ENCODE measurements at regions not wholly inside any gene's neighbourhood (a gene's known extent, or its start where the extent isn't known, plus 50 kb on each side); places are given as distances from the start of the nearest gene placed in this dataset.

DNA sequence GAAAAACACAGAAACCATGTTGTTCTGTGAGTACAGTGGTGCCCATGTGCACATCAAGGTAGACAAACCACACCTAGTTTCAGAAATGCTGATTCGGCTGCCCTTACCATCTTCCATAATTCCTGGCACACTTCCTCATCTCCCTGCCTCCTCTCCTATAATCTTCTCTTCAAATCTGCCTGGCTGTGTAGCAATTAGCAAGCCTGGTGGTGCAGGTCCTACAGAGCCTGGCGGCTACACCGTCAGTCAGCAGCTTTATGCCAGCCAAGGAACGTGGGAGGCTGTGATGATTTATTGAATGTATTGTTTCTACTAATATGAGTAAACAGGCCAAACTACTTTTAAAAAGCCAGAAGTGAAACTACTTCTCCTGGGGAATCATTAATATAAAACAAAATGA, 106.8 kb downstream of the SEMA6D start:
- Mint-ChIP-seq H3K27me3 (peaks cover 7 to 16% of the 10 kb centered on the region in 2 donors), H3K36me3 (no peaks in the 10 kb centered on the region), H3K27ac (no peak overlapping the region), H3K9me3 (peaks cover 6% of the 10 kb centered on the region), H3K4me3 (no peak overlapping the region), H3K4me1 (ENCODE audit: low read depth in 2 of 2) (no peaks in the 10 kb centered on the region)
- DNase-seq (ENCODE audit: low spot score) (no peak), ATAC-seq (no peak)

DNA sequence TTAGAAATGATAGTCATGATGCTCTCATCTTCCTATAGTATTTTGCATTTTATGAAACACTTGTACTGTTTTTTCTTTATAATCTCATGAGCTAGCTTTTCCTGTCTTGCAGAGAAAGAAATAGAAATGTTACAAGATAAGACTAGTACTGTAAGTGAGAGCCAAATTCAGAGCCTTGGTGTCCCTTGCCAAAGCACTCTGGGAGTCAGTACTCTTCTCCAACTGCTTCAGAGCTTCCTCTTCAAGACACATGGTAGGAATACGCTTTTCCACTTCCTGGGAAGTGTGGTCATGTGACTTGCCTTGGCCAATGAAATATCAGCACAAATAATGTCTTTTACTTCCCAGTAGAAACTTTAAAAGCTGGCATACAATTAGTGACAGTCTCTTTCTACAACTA, 112.4 kb downstream of the SEMA6D start:
- DNase-seq (ENCODE audit: low spot score) (no peak), ATAC-seq (no peak)
- Mint-ChIP-seq H3K9me3 (peaks cover 7% of the 10 kb centered on the region), H3K27me3 (peaks cover 12 to 14% of the 10 kb centered on the region in 2 donors), H3K36me3 (no peaks in the 10 kb centered on the region), H3K27ac (no peak overlapping the region), H3K4me3 (no peak overlapping the region), H3K4me1 (ENCODE audit: low read depth in 2 of 2) (no peaks in the 10 kb centered on the region)

DNA sequence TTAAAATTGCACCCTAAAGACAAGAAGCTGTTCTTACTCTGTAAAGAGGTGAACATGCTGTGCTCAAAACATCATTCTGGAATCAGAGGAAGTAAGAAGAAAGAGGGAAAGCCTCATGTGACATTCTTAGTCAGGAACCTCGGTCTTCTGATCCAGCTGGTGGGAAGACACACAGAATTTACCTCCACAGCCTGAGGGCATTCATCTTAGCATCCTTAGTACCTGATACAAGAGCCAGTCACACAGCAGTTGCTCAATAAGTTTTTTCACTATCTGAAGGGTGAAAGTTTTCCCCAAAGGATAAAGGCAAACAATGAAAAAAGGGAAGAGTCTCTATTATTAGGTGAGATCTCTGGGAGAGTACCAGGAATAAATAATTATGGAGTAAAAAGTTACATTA, 116.8 kb downstream of the SEMA6D start:
- Mint-ChIP-seq H3K9me3 (peaks cover 4% of the 10 kb centered on the region), H3K27me3 (peaks cover 7 to 8% of the 10 kb centered on the region in 2 donors), H3K4me3 (no peak overlapping the region), H3K27ac (no peak overlapping the region), H3K4me1 (ENCODE audit: low read depth in 2 of 2) (no peaks in the 10 kb centered on the region), H3K36me3 (no peaks in the 10 kb centered on the region)
- DNase-seq (ENCODE audit: low spot score) = no peak
- no peak for ATAC-seq

DNA sequence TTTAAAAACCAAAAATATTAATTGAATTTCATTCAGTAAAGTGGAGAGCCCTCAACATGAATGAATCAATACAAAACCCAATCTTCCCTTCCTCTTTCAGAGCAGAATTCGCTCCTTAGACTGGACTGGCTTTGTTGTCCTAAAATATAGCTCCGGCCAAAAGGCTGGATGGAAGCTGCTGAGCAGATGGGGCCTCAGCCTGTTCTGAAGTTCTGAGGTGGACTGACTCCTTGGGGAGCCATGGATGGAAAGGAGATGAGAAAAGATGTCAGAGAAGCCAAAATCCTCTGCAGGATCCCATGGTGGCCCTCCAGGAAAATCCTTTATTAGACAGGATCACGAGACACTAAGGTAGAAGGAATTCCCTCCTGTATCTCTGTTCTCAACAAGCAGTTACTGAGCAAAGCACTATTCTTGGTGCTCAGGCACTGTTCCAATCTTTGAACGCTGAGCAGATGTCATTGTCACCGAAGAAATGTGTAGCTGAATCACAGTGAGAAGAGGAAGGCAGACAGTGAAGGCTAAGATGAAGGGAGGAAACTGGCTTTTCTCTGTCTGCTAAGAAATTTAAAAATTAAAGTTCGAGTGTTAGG, 122.0 kb downstream of the SEMA6D start:
- Mint-ChIP-seq H3K4me3 (no peak overlapping the region), H3K27me3 (peaks cover 0 to 2% of the 10 kb centered on the region in 2 donors), H3K27ac (no peak overlapping the region), H3K36me3 (no peaks in the 10 kb centered on the region), H3K4me1 (ENCODE audit: low read depth in 2 of 2) (no peaks in the 10 kb centered on the region), H3K9me3 (no peaks in the 10 kb centered on the region)
- no peak for DNase-seq (ENCODE audit: low spot score)
- ATAC-seq = no peak

DNA sequence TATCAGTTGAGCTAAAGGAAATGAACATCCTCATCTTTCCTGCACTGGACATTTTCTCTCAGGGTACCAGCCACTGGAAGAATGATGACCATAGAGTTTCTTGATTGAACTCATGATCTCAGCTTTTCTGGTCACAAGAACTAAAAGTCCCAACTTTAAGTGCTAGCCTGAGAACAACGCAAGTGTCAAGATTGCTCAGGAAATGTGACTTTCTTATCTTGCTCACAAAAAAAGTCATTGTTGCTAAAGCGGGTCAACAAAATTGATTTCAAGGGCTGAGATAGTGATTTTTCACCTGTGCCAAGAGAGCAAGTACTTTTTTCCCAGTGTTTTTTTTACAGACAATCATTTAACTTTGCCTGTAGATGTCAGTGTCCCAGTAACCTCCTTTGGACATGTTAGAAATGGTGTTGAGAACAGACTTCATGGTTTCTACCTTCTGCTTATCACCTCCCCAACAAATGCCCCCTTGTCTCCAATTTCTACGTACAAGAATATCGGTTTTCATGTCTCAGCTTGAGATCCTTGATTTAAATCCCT, 125.9 kb downstream of the SEMA6D start:
- Mint-ChIP-seq H3K27ac (no peak overlapping the region), H3K4me1 (ENCODE audit: low read depth in 2 of 2) (no peaks in the 10 kb centered on the region), H3K4me3 (no peak overlapping the region), H3K36me3 (no peaks in the 10 kb centered on the region), H3K27me3 (peaks cover 0 to 3% of the 10 kb centered on the region in 2 donors), H3K9me3 (no peaks in the 10 kb centered on the region)
- no peak for ATAC-seq
- DNase-seq (ENCODE audit: low spot score) = no peak

DNA sequence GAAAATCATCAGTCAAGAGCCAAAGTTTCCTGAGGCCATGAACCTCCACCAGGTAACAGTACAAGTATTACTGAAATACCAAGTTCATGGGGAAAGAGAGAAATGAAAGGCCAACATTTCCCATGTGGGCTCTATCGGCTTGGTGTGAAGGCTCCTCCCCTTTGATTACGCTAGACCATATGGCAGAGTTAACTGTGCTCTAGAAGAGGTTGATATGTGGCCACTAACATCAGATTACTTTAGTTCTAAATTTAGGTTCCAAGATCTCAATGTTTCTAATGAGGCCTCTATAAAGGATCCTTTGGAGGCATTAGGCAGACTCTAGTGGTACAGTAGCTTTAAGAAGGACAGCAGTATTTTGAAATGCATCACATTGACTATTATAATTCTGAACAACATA, 127.1 kb downstream of the SEMA6D start:
- no peak overlapping the region for H3K4me3 Mint-ChIP-seq
- H3K36me3 Mint-ChIP-seq = no peaks in the 10 kb centered on the region
- no peaks in the 10 kb centered on the region for H3K9me3 Mint-ChIP-seq
- DNase-seq (ENCODE audit: low spot score) (no peak), ATAC-seq (no peak)
- no peak overlapping the region for H3K27ac Mint-ChIP-seq
- H3K4me1 Mint-ChIP-seq (ENCODE audit: low read depth in 2 of 2) = no peaks in the 10 kb centered on the region
- H3K27me3 Mint-ChIP-seq = peaks cover 0 to 3% of the 10 kb centered on the region in 2 donors

DNA sequence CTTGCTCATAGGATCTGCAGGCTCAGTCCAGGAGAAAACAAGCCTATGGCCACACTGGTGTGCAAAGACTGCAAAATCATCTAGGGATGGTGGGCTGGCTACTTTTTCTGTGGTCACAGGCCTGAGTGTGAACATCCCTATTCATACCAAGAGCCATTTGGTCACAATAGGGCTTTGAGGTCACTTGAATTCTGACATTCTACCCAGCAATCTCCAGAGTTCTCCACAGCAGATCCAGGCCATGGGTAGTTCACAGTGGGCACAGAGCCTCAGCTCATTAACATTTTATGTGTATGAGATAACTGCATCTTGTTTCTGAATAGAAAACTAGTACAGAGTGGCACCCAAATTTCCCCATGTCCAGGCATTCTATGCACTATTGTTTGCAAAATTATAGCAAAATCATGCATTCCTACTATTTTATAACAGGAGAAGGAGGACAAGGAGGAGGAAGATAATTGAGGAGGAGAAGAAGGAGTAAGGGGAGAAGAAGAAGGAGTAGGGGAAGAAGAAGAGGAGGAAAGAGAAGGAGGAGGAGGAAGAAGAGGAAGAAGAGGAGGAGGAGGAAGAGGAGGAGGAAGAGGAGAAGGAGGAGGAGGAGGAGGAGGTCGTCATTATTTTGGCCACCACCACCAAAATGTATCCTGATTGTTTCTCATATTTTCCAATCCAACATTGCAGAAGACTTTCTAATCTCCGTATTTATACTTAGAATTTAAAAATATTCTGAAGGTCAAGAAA, 129.0 kb downstream of the SEMA6D start:
- no peaks in the 10 kb centered on the region for H3K4me1 Mint-ChIP-seq (ENCODE audit: low read depth in 2 of 2)
- DNase-seq (ENCODE audit: low spot score) (no peak), ATAC-seq (no peak)
- H3K9me3 Mint-ChIP-seq = peaks cover 5% of the 10 kb centered on the region
- H3K4me3 Mint-ChIP-seq = no peak overlapping the region
- no peak overlapping the region for H3K27ac Mint-ChIP-seq
- peaks cover 0 to 9% of the 10 kb centered on the region in 2 donors for H3K27me3 Mint-ChIP-seq
- no peaks in the 10 kb centered on the region for H3K36me3 Mint-ChIP-seq

DNA sequence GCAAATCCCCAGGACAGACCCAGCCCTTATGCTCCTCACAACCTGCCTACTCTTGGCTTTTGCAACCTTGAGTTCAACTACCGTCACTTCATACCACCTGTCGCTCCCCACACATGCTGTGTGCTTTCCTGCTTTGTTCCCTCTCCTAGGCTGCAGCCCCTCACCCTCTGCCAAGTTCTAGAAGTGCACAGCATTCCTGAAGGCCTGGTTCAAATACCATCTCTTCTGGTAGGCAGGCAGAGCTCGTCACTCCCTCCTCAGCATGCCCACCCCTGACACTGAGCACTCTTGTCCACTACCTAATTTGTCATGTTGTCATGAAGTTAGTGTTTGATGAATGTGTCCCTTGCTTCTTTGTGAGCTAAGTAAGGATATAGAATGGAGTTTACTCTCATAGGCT, 129.6 kb downstream of the SEMA6D start:
- Mint-ChIP-seq H3K27ac (no peak overlapping the region), H3K27me3 (peaks cover 0 to 9% of the 10 kb centered on the region in 2 donors), H3K4me1 (ENCODE audit: low read depth in 2 of 2) (no peaks in the 10 kb centered on the region), H3K9me3 (peaks cover 5% of the 10 kb centered on the region), H3K4me3 (no peak overlapping the region), H3K36me3 (no peaks in the 10 kb centered on the region)
- DNase-seq (ENCODE audit: low spot score) (no peak), ATAC-seq (no peak)

DNA sequence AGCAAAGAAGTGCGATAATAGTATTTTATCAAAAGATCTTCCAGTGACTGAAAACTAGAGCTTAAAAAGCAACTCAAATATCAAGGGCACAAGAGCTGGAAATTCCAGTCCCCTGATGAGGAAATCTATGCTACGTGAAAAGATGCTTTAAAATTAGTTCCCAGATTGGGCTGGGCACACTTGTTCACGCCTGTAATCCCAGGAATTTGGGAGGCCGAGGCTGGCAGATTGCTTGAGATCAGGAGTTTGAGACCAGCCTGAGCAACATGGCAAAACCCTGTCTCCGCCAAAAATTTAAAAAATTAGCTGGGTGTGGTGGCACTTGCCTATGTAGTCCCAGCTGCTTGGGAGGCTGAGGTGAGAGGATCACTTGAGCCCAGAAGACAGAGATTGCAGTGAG, 138.8 kb downstream of the SEMA6D start:
- peaks cover 0 to 6% of the 10 kb centered on the region in 2 donors for H3K27me3 Mint-ChIP-seq
- peaks cover 6% of the 10 kb centered on the region for H3K9me3 Mint-ChIP-seq
- no peak for ATAC-seq
- no peak overlapping the region for H3K27ac Mint-ChIP-seq
- no peaks in the 10 kb centered on the region for H3K4me1 Mint-ChIP-seq (ENCODE audit: low read depth in 2 of 2)
- no peak overlapping the region for H3K4me3 Mint-ChIP-seq
- DNase-seq (ENCODE audit: low spot score) = no peak
- H3K36me3 Mint-ChIP-seq = no peaks in the 10 kb centered on the region

DNA sequence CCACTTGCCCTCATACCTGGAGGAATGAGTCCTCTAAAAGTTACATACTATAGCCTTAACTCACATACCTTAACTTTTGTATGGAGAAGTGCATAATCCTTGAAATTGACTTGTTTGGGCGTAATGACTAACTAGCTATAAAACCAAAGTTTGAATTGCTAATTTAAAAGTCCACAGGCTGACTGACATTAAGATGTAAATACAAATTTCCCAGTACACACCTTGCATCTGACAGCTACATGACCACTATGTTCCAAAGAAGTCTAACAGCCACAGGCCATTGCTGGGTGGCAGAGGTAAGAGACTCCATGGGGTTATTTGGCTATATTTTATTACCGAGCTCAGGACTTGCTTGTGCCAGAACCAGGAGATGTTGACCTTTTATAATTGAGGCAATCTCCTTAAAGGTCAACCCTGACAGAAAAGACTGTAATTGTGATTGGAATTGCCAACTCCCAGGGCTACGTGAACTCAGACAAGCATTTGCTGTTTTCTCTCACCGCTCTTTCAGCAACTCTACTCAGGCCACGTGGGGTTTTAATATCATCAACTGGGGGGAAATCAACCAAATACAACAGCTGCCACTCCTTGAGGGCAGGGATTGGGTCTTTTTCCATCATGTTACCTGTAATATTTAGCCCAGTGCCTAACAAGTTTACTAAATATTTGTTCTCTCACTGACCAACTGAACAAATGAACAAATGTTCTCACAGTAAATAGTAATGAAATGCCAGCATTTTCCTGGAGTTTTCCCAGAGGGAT, 139.9 kb downstream of the SEMA6D start:
- ATAC-seq (no peak), DNase-seq (ENCODE audit: low spot score) (no peak)
- peaks cover 6% of the 10 kb centered on the region for H3K9me3 Mint-ChIP-seq
- no peaks in the 10 kb centered on the region for H3K4me1 Mint-ChIP-seq (ENCODE audit: low read depth in 2 of 2)
- no peak overlapping the region for H3K27ac Mint-ChIP-seq
- no peaks in the 10 kb centered on the region for H3K36me3 Mint-ChIP-seq
- no peak overlapping the region for H3K4me3 Mint-ChIP-seq
- peaks cover 0 to 5% of the 10 kb centered on the region in 2 donors for H3K27me3 Mint-ChIP-seq

DNA sequence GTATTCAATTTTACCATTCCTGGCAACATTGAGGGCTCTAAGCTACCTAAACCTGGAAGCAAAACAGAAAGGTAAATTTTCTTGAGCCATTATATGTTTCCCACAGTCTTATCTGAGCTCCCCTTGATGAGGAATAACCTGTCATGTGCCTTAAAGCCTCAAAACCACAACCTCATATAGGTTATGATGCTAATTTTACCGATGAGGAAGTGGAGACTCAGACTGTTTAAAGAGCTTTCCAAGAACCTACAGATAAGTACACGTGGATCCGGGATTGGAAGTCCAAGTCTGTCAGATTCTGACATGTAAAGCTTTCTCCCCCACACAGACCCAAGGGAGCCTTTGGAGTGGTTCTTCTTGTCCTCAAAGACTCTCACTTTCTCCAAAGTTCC, 140.5 kb downstream of the SEMA6D start:
- no peak for DNase-seq (ENCODE audit: low spot score)
- no peak overlapping the region for H3K4me3 Mint-ChIP-seq
- H3K27me3 Mint-ChIP-seq = peaks cover 0 to 4% of the 10 kb centered on the region in 2 donors
- H3K9me3 Mint-ChIP-seq = peaks cover 5% of the 10 kb centered on the region
- no peak overlapping the region for H3K27ac Mint-ChIP-seq
- no peaks in the 10 kb centered on the region for H3K36me3 Mint-ChIP-seq
- no peak for ATAC-seq
- H3K4me1 Mint-ChIP-seq (ENCODE audit: low read depth in 2 of 2) = no peaks in the 10 kb centered on the region

DNA sequence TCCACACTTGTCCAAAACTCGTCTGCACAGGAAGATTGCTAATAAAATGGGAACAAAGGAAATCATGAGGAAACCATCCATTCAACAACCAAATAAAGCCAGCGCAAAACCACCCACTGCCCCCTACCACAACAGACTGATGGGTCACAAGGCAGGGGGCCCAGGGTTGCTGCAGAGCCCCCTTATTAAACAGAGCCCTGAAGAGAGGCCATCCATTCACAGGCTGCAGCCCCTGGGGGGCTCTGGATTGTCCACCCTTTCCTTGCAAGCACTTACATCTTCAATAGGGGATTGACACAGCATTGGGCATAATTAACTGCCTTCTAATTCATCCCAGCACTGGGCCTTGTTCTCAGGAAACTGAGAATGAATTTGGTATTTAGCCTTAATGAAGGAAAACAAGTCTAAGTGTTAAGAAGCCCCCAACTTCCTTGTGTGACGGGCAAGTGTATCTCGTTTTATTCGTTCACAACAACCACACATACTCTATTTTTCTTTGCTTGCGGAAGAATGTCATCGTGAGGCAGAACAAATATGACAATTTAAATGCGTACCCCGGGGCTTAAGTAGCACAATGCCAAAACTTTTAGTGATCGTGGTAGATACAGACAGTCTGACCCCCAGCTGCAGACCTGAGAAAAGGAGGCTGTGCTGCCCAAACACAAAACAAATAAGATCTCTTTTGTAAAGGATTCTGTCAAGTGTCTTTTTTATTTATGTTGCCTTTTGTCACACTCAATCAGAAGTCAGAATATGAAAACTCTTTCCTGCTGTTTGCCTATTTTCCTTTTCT, 144.0 kb downstream of the SEMA6D start:
- Mint-ChIP-seq H3K4me1 (ENCODE audit: low read depth in 2 of 2) (no peaks in the 10 kb centered on the region), H3K36me3 (no peaks in the 10 kb centered on the region), H3K9me3 (peaks cover 6% of the 10 kb centered on the region), H3K27me3 (peaks cover 0 to 6% of the 10 kb centered on the region in 2 donors), H3K4me3 (no peak overlapping the region), H3K27ac (no peak overlapping the region)
- ATAC-seq = no peak
- DNase-seq (ENCODE audit: low spot score) = no peak

DNA sequence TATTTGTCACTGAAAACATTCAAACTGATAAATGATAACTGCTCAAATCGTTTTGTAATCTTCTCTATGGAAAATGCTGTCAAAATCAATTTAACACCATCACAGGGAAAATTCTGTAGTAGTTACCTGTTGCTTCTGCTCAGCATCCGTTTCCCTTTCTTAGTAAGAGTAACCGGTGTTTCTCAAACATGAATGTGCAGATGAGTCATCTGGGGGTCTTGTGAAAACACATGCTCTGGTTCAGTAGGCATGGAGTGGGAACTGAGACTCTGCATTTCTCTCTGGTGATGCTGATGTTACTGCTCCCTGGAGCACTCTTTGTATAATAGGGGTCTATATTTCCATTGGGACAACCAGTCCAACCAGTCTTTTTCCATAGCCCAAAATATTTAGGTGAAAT, 145.1 kb downstream of the SEMA6D start:
- no peaks in the 10 kb centered on the region for H3K36me3 Mint-ChIP-seq
- H3K9me3 Mint-ChIP-seq = peaks cover 6% of the 10 kb centered on the region
- ATAC-seq = no peak
- H3K4me3 Mint-ChIP-seq = no peak overlapping the region
- H3K27me3 Mint-ChIP-seq = peaks cover 0 to 5% of the 10 kb centered on the region in 2 donors
- DNase-seq (ENCODE audit: low spot score) = no peak
- H3K27ac Mint-ChIP-seq = no peak overlapping the region
- H3K4me1 Mint-ChIP-seq (ENCODE audit: low read depth in 2 of 2) = no peaks in the 10 kb centered on the region

Measured in natural killer cell treated with Interleukin-12 subunit alpha and Interleukin-12 subunit beta and Interleukin-15 and Interleukin-18, amount 100 ng/mL, for 72 hours (primary cell).